Fibroblast of lung (primary cell): ENCODE measurements at regions not wholly inside any gene's neighbourhood (a gene's known extent, or its start where the extent isn't known, plus 50 kb on each side); places are given as distances from the start of the nearest gene placed in this dataset.

Experiments
- DNase-seq, 2 donors: peaks; one replicate each; pipeline versions ENCODE4 v3.0.0 to v3.0.0-alpha.2; 2010; ENCODE audit warnings: low read depth in 2 of 2
- H2AFZ ChIP-seq: 2 replicates; pipeline ENCODE4 v1.5.1; 2012; ENCODE audit warnings: low read length, control low read depth, inconsistent platforms
- H3K27ac ChIP-seq: 2 replicates; pipeline ENCODE4 v1.5.1; 2011; ENCODE audit warnings: low read length, control low read depth; ENCODE audit not compliant: insufficient read depth
- H3K27me3 ChIP-seq: 2 replicates; pipeline ENCODE4 v1.5.1; 2011; ENCODE audit warnings: mild to moderate bottlenecking, low read length; ENCODE audit not compliant: control insufficient read depth, insufficient read depth
- H3K36me3 ChIP-seq: 2 replicates; pipeline ENCODE4 v1.5.1; 2011; ENCODE audit warnings: low read length; ENCODE audit not compliant: control insufficient read depth, insufficient read depth
- H3K4me1 ChIP-seq: 2 replicates; pipeline ENCODE4 v1.5.1; 2011; ENCODE audit warnings: low read length; ENCODE audit not compliant: control insufficient read depth, insufficient read depth; ENCODE audit errors: extremely low read depth
- H3K4me2 ChIP-seq: 2 replicates; pipeline ENCODE4 v1.5.1; 2011; ENCODE audit warnings: low read length, control low read depth; ENCODE audit not compliant: insufficient read depth; ENCODE audit errors: extremely low read depth
- H3K4me3 ChIP-seq, 4 experiments: fragments of 200-600 bp in 1 of 4; sonication (generic) in 1 of 4; replicated peaks in 1 of 4; 2 replicates each; pipeline ENCODE4 v1.5.1; 2011 to 2016; ENCODE audit warnings: low read length in 4 of 4, low read depth in 3 of 4, mild to moderate bottlenecking in 3 of 4, control low read depth in 2 of 4, inconsistent platforms in 1 of 4, mixed read lengths in 1 of 4; ENCODE audit not compliant: insufficient read depth in 1 of 4; ENCODE audit errors: control extremely low read depth in 1 of 4
- H3K79me2 ChIP-seq: 2 replicates; pipeline ENCODE4 v1.5.1; 2012; ENCODE audit warnings: mild to moderate bottlenecking, low read length, inconsistent platforms; ENCODE audit not compliant: control insufficient read depth, insufficient read depth
- H3K9ac ChIP-seq: 2 replicates; pipeline ENCODE4 v1.5.1; 2011; ENCODE audit warnings: mild to moderate bottlenecking, low read length, control low read depth; ENCODE audit not compliant: insufficient read depth
- H3K9me3 ChIP-seq: 2 replicates; pipeline ENCODE4 v1.5.1; 2012; ENCODE audit warnings: low read depth, low read length; ENCODE audit not compliant: control insufficient read depth, insufficient read depth
- H4K20me1 ChIP-seq: 2 replicates; pipeline ENCODE4 v1.5.1; 2011; ENCODE audit warnings: low read length; ENCODE audit not compliant: control insufficient read depth, insufficient read depth; ENCODE audit errors: extremely low read depth
- EZH2 ChIP-seq: IDR thresholded peaks from 2 replicates; pipeline ENCODE4 v1.5.1; 2012; ENCODE audit warnings: low read length, control low read depth, mild to moderate bottlenecking; ENCODE audit errors: missing control alignments
- TF ChIP-seq, protein P1 (sequence below), 2 donors: IDR thresholded peaks in 1 of 2; conservative IDR thresholded peaks in 1 of 2; 1 replicate in 1 of 2; 2 replicates in 1 of 2; pipeline ENCODE4 v1.5.1; 2011 to 2012; ENCODE audit warnings: low read length in 2 of 2, control low read depth in 1 of 2, inconsistent platforms in 1 of 2, low read depth in 1 of 2, mild to moderate bottlenecking in 1 of 2

DNA sequence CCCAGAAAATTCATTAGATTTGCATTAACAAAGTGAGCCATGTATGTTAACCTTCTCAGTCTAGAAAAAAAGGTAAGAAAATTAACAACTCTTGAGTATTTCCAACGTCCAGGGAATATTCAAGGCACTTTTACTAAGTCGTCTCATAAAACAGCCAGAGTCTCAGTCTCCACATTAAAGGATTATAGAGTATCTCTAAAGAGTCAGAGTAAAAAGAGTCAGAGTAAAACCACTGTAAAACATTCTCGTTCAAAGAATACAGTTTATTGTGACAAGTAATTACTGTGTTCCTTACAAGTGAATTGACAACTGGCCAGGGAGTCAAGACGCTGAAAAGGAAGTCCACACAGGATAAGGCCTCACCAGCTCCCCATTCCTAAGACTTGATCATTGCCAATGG is 97.2 kb upstream of the ISL1 start:
- H2AFZ ChIP-seq = no peak overlapping the region
- no peak overlapping the region for H3K4me2 ChIP-seq
- H3K27ac ChIP-seq = no peak overlapping the region
- no peak overlapping the region for H3K9ac ChIP-seq
- H3K4me1 ChIP-seq = no peaks in the 10 kb centered on the region
- no peak overlapping the region for H3K4me3 ChIP-seq
- no peaks in the 10 kb centered on the region for H3K36me3 ChIP-seq
- H4K20me1 ChIP-seq = no peaks in the 10 kb centered on the region
- H3K79me2 ChIP-seq = no peaks in the 10 kb centered on the region
- no peaks in the 10 kb centered on the region for H3K9me3 ChIP-seq
- H3K27me3 ChIP-seq = no peaks in the 10 kb centered on the region
- DNase-seq = no peak
- TF ChIP-seq EZH2 = no peak
- TF ChIP-seq, protein P1, sequence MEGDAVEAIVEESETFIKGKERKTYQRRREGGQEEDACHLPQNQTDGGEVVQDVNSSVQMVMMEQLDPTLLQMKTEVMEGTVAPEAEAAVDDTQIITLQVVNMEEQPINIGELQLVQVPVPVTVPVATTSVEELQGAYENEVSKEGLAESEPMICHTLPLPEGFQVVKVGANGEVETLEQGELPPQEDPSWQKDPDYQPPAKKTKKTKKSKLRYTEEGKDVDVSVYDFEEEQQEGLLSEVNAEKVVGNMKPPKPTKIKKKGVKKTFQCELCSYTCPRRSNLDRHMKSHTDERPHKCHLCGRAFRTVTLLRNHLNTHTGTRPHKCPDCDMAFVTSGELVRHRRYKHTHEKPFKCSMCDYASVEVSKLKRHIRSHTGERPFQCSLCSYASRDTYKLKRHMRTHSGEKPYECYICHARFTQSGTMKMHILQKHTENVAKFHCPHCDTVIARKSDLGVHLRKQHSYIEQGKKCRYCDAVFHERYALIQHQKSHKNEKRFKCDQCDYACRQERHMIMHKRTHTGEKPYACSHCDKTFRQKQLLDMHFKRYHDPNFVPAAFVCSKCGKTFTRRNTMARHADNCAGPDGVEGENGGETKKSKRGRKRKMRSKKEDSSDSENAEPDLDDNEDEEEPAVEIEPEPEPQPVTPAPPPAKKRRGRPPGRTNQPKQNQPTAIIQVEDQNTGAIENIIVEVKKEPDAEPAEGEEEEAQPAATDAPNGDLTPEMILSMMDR (conservative IDR thresholded peaks at IDR 0.05 in 1 of 2, IDR thresholded peaks at IDR 0.05 in 1 of 2; ENCODE audit: low read depth in 1 of 2, low read length in 2 of 2) = no peak

GRCh38 chr5:51302343-51302742 is 80.9 kb upstream of the ISL1 start:
- no peak overlapping the region for H3K4me2 ChIP-seq
- H3K27ac ChIP-seq = no peak overlapping the region
- H2AFZ ChIP-seq = no peak overlapping the region
- TF ChIP-seq, protein P1 (conservative IDR thresholded peaks at IDR 0.05 in 1 of 2, IDR thresholded peaks at IDR 0.05 in 1 of 2; ENCODE audit: low read depth in 1 of 2, low read length in 2 of 2) = no peak
- TF ChIP-seq EZH2 = no peak
- H3K27me3 ChIP-seq = no peaks in the 10 kb centered on the region
- no peaks in the 10 kb centered on the region for H3K79me2 ChIP-seq
- H3K9me3 ChIP-seq = no peaks in the 10 kb centered on the region
- no peak overlapping the region for H3K4me3 ChIP-seq
- H3K36me3 ChIP-seq = no peaks in the 10 kb centered on the region
- no peak for DNase-seq
- no peaks in the 10 kb centered on the region for H4K20me1 ChIP-seq
- no peaks in the 10 kb centered on the region for H3K4me1 ChIP-seq
- H3K9ac ChIP-seq = no peak overlapping the region

DNA sequence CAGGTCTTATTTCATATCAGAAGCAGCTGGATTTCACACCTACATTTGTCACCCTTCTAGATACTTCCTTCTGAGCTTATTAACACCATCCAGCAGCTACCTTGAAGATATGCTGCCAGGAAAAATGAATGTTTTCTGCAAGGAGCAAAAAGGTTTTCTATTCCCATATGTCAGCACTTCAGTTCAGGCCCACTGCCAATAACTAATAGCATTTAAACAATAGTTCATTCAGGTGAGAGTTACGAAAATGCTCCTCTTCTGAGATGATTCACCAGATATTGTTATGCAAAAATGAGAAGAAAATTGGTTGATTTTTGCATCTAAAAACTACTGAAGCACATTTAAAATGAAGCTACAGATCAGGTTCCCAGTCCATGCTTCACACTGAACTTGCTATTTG is 56.4 kb upstream of the ISL1 start:
- H3K27ac ChIP-seq = no peak overlapping the region
- no peaks in the 10 kb centered on the region for H3K36me3 ChIP-seq
- H2AFZ ChIP-seq = no peak overlapping the region
- no peaks in the 10 kb centered on the region for H3K4me1 ChIP-seq
- no peaks in the 10 kb centered on the region for H3K9me3 ChIP-seq
- H3K4me3 ChIP-seq = no peak overlapping the region
- no peak overlapping the region for H3K4me2 ChIP-seq
- no peaks in the 10 kb centered on the region for H3K27me3 ChIP-seq
- H3K79me2 ChIP-seq = no peaks in the 10 kb centered on the region
- DNase-seq = no peak
- H4K20me1 ChIP-seq = no peaks in the 10 kb centered on the region
- no peak overlapping the region for H3K9ac ChIP-seq
- TF ChIP-seq, protein P1 (conservative IDR thresholded peaks at IDR 0.05 in 1 of 2, IDR thresholded peaks at IDR 0.05 in 1 of 2; ENCODE audit: low read depth in 1 of 2, low read length in 2 of 2) = no peak
- no peak for TF ChIP-seq EZH2
